HCT116 (cell line): ENCODE measurements at regions not wholly inside any gene's neighbourhood (a gene's known extent, or its start where the extent isn't known, plus 50 kb on each side); places are given as distances from the start of the nearest gene placed in this dataset.

Source experiments
- ATAC-seq: fragments of 200-7000 bp; cut with Tn5 transposase; 2 replicates; pipeline ENCODE4 v1.9.1; 2020; ENCODE audit warnings: mild to moderate bottlenecking, moderate library complexity
- BruUV-seq: library from RNA; stranded (reverse); fragments of 400-500 nt; replicated peaks from 2 replicates; lab custom pipeline; 2021; lab: Mats Ljungman, UMichigan
- CTCF ChIA-PET: fragments of 300-600 bp; sonication (Branson Sonifier 250); formaldehyde crosslinking; loops from one replicate; lab custom pipeline; 2021; ENCODE audit warnings: antibody characterized with exemption; lab: Charles Lee
- POLR2A ChIA-PET: fragments of 300-600, 350-600 bp; sonication (Branson Sonifier 250); formaldehyde crosslinking; loops from one replicate; lab custom pipeline; 2021; ENCODE audit warnings: antibody characterized with exemption; lab: Charles Lee
- RAD21 ChIA-PET, 2 experiments: fragments of 300-600 bp; sonication (Branson Sonifier 250); formaldehyde crosslinking; loops; one replicate each; lab custom pipeline; 2023; ENCODE audit warnings: low total read pairs in 2 of 2; ENCODE audit not compliant: uncharacterized antibody in 2 of 2, unreplicated experiment in 2 of 2, low non-redundant PET in 1 of 2; lab: Charles Lee
- DNase-seq: peaks from one replicate; pipeline ENCODE4 v3.0.0-alpha.2; 2010; ENCODE audit warnings: low read depth, low spot score
- H2AFZ ChIP-seq: fragments of 200-600 bp; shearing (Covaris generic), sonication (generic); 2 replicates; pipeline ENCODE4 v1.6.1; 2017; ENCODE audit warnings: low read depth, mixed run types, mixed read lengths, antibody characterized with exemption, low read length; ENCODE audit not compliant: poor library complexity, severe bottlenecking
- H3K27ac ChIP-seq: 2 replicates; pipeline ENCODE4 v1.5.1; 2012; ENCODE audit warnings: low read depth, low read length
- H3K27me3 ChIP-seq: fragments of 200-600 bp; sonication (generic); 2 replicates; pipeline ENCODE4 v1.6.1; 2016; ENCODE audit warnings: mixed run types, low read length, mixed read lengths; ENCODE audit not compliant: insufficient read depth
- H3K36me3 ChIP-seq, 2 experiments: fragments of 200-500 bp in 1 of 2; fragments of 200-600 bp in 1 of 2; sonication (Bioruptor generic) in 1 of 2; sonication (generic) in 1 of 2; 2 replicates each; pipeline versions ENCODE4 v1.5.1 to v1.6.1; 2014 to 2016; ENCODE audit warnings: low read length in 2 of 2, inconsistent platforms in 1 of 2, mixed read lengths in 1 of 2, mixed run types in 1 of 2; ENCODE audit not compliant: insufficient read depth in 2 of 2, control insufficient read depth in 1 of 2
- H3K4me1 ChIP-seq, 2 experiments: fragments of 200-600 bp in 1 of 2; sonication (generic) in 1 of 2; 2 replicates each; pipeline versions ENCODE4 v1.5.1 to v1.6.1; 2012 to 2017; ENCODE audit warnings: low read length in 2 of 2, inconsistent platforms in 1 of 2, mild to moderate bottlenecking in 1 of 2, mixed read lengths in 1 of 2, mixed run types in 1 of 2, moderate library complexity in 1 of 2; ENCODE audit not compliant: insufficient read depth in 2 of 2, control insufficient read depth in 1 of 2
- H3K4me2 ChIP-seq: fragments of 200-600 bp; sonication (generic); 2 replicates; pipeline ENCODE4 v1.6.1; 2017; ENCODE audit warnings: mixed run types, low read length, mixed read lengths
- H3K4me3 ChIP-seq, 2 experiments: fragments of 200-600 bp in 1 of 2; sonication (generic) in 1 of 2; replicated peaks in 1 of 2; 2 replicates each; pipeline ENCODE4 v1.5.1; 2011 to 2016; ENCODE audit warnings: low read length in 2 of 2, control low read depth in 1 of 2, low read depth in 1 of 2, mild to moderate bottlenecking in 1 of 2, mixed read lengths in 1 of 2, mixed run types in 1 of 2
- H3K79me2 ChIP-seq: fragments of 200-600 bp; sonication (generic); 2 replicates; pipeline ENCODE4 v1.6.1; 2017; ENCODE audit warnings: mild to moderate bottlenecking, mixed run types, low read length, moderate library complexity, mixed read lengths; ENCODE audit not compliant: insufficient read depth
- H3K9ac ChIP-seq: fragments of 200-600 bp; sonication (generic); 2 replicates; pipeline ENCODE4 v1.6.1; 2016; ENCODE audit warnings: low read length, mixed read lengths
- H3K9me2 ChIP-seq: fragments of 200-600 bp; sonication (generic), shearing (Covaris generic); 2 replicates; pipeline ENCODE4 v1.6.1; 2017; ENCODE audit warnings: mixed run types, mild to moderate bottlenecking, moderate library complexity; ENCODE audit not compliant: insufficient read depth
- H3K9me3 ChIP-seq, 2 experiments: fragments of 200-500 bp in 1 of 2; fragments of 200-600 bp in 1 of 2; sonication (Bioruptor generic) in 1 of 2; sonication (generic) in 1 of 2; 2 replicates each; pipeline ENCODE4 v1.6.1; 2014 to 2017; ENCODE audit warnings: low read length in 2 of 2, mixed read lengths in 2 of 2, inconsistent platforms in 1 of 2, low read depth in 1 of 2, mild to moderate bottlenecking in 1 of 2, mixed run types in 1 of 2, moderate library complexity in 1 of 2; ENCODE audit not compliant: control insufficient read depth in 1 of 2, insufficient read depth in 1 of 2
- H4K20me1 ChIP-seq: fragments of 200-600 bp; sonication (generic), shearing (Covaris generic); 2 replicates; pipeline ENCODE4 v1.6.1; 2017; ENCODE audit warnings: mixed run types, mild to moderate bottlenecking, moderate library complexity; ENCODE audit not compliant: insufficient read depth
- CEBPB ChIP-seq: IDR thresholded peaks from 2 replicates; pipeline ENCODE4 v1.6.1; 2012; ENCODE audit warnings: low read depth
- EZH2phosphoT487 ChIP-seq: fragments of 200-600 bp; IDR thresholded peaks from 2 replicates; pipeline ENCODE4 v1.6.1; 2018; ENCODE audit warnings: antibody characterized with exemption, borderline replicate concordance
- FOSL1 ChIP-seq: IDR thresholded peaks from 2 replicates; pipeline ENCODE4 v1.6.1; 2012; ENCODE audit warnings: low read depth
- JUND ChIP-seq: IDR thresholded peaks from 2 replicates; pipeline ENCODE4 v1.6.1; 2012
- POLR2AphosphoS5 ChIP-seq: IDR thresholded peaks from 2 replicates; pipeline ENCODE4 v1.6.1; 2011; ENCODE audit warnings: mild to moderate bottlenecking, low read depth, low read length, moderate library complexity
- RAD21 ChIP-seq: IDR thresholded peaks from 2 replicates; pipeline ENCODE4 v1.6.1; 2012; ENCODE audit warnings: low read depth, mild to moderate bottlenecking
- SP1 ChIP-seq: IDR thresholded peaks from 2 replicates; pipeline ENCODE4 v1.6.1; 2012; ENCODE audit warnings: low read depth
- SRF ChIP-seq: IDR thresholded peaks from 2 replicates; pipeline ENCODE4 v1.6.1; 2012; ENCODE audit warnings: low read depth
- TCF7L2 ChIP-seq: IDR thresholded peaks from 2 replicates; pipeline ENCODE4 v1.7.0; 2011; ENCODE audit warnings: borderline replicate concordance, inconsistent platforms; ENCODE audit not compliant: insufficient read depth, insufficient read length; ENCODE audit errors: extremely low read depth
- ZFX ChIP-seq: fragments of 450-650 bp; IDR thresholded peaks from 2 replicates; pipeline ENCODE4 v1.6.1; 2017
- intact Hi-C: fragments of 100-400 bp; cut with micrococcal nuclease; formaldehyde crosslinking; loops from 2 replicates; pipeline ENCODE4 v1.10.0; 2022
- TF ChIP-seq, protein P1 (sequence below): IDR thresholded peaks from 2 replicates; pipeline ENCODE4 v1.6.1; 2011; ENCODE audit warnings: mild to moderate bottlenecking, low read length, moderate library complexity; ENCODE audit not compliant: insufficient replicate concordance; ENCODE audit errors: extremely low read depth

DNA sequence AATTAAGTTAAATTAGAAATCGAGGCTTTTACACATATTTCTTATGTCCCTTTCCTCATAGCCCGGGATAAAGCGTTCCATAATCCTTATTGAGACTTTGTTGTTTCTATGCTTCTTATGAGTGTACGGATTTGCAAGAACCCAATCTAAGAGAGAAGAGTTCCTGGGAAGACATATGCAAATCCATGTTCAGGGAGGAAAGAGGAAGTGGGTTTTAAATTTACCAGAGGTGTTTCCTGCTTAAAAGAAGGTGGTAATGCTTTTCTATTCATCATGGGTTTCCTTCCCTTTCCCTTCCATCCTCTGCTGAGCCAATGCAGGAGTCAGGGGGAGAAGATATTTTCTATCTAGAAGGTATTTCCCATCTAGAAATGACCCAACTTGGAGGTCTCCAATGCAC, 345.8 kb downstream of the ZNF516 start:
- no peak overlapping the region for H3K4me2 ChIP-seq
- H3K36me3 ChIP-seq, result no peaks in the 10 kb centered on the region
- no peak for ATAC-seq
- no peaks in the 10 kb centered on the region for H3K79me2 ChIP-seq
- TF ChIP-seq ZFX, result no peak
- no peak for TF ChIP-seq JUND
- TF ChIP-seq, protein P1, sequence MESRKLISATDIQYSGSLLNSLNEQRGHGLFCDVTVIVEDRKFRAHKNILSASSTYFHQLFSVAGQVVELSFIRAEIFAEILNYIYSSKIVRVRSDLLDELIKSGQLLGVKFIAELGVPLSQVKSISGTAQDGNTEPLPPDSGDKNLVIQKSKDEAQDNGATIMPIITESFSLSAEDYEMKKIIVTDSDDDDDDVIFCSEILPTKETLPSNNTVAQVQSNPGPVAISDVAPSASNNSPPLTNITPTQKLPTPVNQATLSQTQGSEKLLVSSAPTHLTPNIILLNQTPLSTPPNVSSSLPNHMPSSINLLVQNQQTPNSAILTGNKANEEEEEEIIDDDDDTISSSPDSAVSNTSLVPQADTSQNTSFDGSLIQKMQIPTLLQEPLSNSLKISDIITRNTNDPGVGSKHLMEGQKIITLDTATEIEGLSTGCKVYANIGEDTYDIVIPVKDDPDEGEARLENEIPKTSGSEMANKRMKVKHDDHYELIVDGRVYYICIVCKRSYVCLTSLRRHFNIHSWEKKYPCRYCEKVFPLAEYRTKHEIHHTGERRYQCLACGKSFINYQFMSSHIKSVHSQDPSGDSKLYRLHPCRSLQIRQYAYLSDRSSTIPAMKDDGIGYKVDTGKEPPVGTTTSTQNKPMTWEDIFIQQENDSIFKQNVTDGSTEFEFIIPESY, result no peak
- TF ChIP-seq RAD21, result no peak
- no peak for TF ChIP-seq POLR2AphosphoS5
- TF ChIP-seq CEBPB, result no peak
- no peak for TF ChIP-seq FOSL1
- TF ChIP-seq TCF7L2, result no peak
- TF ChIP-seq EZH2phosphoT487, result no peak
- TF ChIP-seq SRF, result no peak
- no peak for TF ChIP-seq SP1
- H4K20me1 ChIP-seq, result no peaks in the 10 kb centered on the region
- RAD21 ChIA-PET, result no interaction called here
- H3K27me3 ChIP-seq, result no peaks in the 10 kb centered on the region
- CTCF ChIA-PET, result no interaction called here
- H3K9me3 ChIP-seq, result no peaks in the 10 kb centered on the region
- H3K4me1 ChIP-seq, result no peaks in the 10 kb centered on the region
- H3K4me3 ChIP-seq, result no peak overlapping the region
- H3K27ac ChIP-seq, result no peak overlapping the region
- H2AFZ ChIP-seq, result no peak overlapping the region
- no peak for DNase-seq
- no peaks in the 10 kb centered on the region for H3K9me2 ChIP-seq
- POLR2A ChIA-PET, result no interaction called here
- intact Hi-C loops, result no loop called here
- no TSS peak for BruUV-seq
- H3K9ac ChIP-seq, result no peak overlapping the region
